Germinal center (tissue), 1 donor: ENCODE measurements at regions not wholly inside any gene's neighbourhood (a gene's known extent, or its start where the extent isn't known, plus 50 kb on each side); places are given as distances from the start of the nearest gene placed in this dataset.
A peak's percentile ranks its signal among the peaks of the same experiment; 100 is the strongest.
"Not testable (repeated sequence)": the region's sequence is repeated elsewhere in the genome, so short reads cannot be mapped to it uniquely, and the experiment has no call there.

Experiments
- DNase-seq: peaks from one replicate; pipeline ENCODE4 v3.0.0; 2012; ENCODE audit warnings: mixed read lengths, low spot score

GRCh38 chr1:214095896-214096295 is 108.1 kb downstream of the PROX1 start:
- not testable (repeated sequence) for DNase-seq

GRCh38 chr1:214101246-214101645 is 113.5 kb downstream of the PROX1 start:
- DNase-seq = no peak

- no peak for DNase-seq
Measured at GRCh38 chr1:214101828-214102227, 114.1 kb downstream of the PROX1 start.

- DNase-seq = no peak
Measured at GRCh38 chr1:214102907-214103306, 115.1 kb downstream of the PROX1 start.

- no peak for DNase-seq
Measured at GRCh38 chr1:214103778-214104177, 116.0 kb downstream of the PROX1 start.

- DNase-seq = no peak
Measured at GRCh38 chr1:214106375-214106774, 118.6 kb downstream of the PROX1 start.

- DNase-seq = no peak
Measured at GRCh38 chr1:214107322-214108096, 119.7 kb downstream of the PROX1 start.

GRCh38 chr1:214108097-214108446 is 120.3 kb downstream of the PROX1 start:
- DNase-seq = no peak

GRCh38 chr1:214111796-214112195 is 124.0 kb downstream of the PROX1 start:
- no peak for DNase-seq

- no peak for DNase-seq
Measured at GRCh38 chr1:214116258-214116657, 128.5 kb downstream of the PROX1 start.

GRCh38 chr1:214117780-214118179 is 130.0 kb downstream of the PROX1 start:
- DNase-seq = no peak

- no peak for DNase-seq
Measured at GRCh38 chr1:214120191-214120590, 132.4 kb downstream of the PROX1 start.

GRCh38 chr1:214120951-214121350 is 133.2 kb downstream of the PROX1 start:
- DNase-seq = no peak

GRCh38 chr1:214122110-214122509 is 134.3 kb downstream of the PROX1 start:
- no peak for DNase-seq

- peak; percentile 16 for DNase-seq
Measured at GRCh38 chr1:214123061-214123784, 135.4 kb downstream of the PROX1 start.

GRCh38 chr1:214124281-214124805 is 136.6 kb downstream of the PROX1 start:
- DNase-seq = no peak

- no peak for DNase-seq
Measured at GRCh38 chr1:214124915-214125314, 137.1 kb downstream of the PROX1 start.

GRCh38 chr1:214125819-214126218 is 138.0 kb downstream of the PROX1 start:
- no peak for DNase-seq

GRCh38 chr1:214126697-214127146 is 138.9 kb downstream of the PROX1 start:
- DNase-seq = no peak

GRCh38 chr1:214127705-214128104 is 139.9 kb downstream of the PROX1 start:
- DNase-seq = no peak

GRCh38 chr1:214135886-214136285 is 145.1 kb upstream of the SMYD2 start:
- DNase-seq = no peak

GRCh38 chr1:214136324-214136919 is 144.5 kb upstream of the SMYD2 start:
- DNase-seq = no peak

GRCh38 chr1:214141486-214141885 is 139.5 kb upstream of the SMYD2 start:
- no peak for DNase-seq
